ENCODE measurements at regions not wholly inside any gene's neighbourhood (a gene's known extent, or its start where the extent isn't known, plus 50 kb on each side); places are given as distances from the start of the nearest gene placed in this dataset.

DNA sequence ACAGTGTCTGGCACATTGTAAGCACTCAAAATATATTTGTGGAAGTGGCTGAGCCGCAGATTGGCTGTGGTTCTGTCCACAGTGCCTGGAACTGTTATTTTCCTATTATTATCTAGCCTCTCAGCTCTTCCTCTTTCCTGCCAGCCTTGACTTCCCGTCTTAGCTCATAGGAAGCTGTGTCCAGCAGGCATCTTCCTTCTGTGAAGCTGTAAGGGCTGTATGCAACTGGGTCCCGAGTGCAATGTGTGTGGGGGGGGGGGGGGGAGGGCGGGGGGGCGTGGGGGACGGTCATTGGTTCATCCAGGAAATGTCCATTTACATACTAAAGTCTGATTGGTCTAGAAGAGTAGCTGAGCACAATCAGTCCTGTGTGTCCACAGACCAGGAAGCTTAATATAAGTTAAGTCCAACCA, 210.7 kb downstream of the PDGFRA start:
- Histone ChIP-seq H3K14ac (ENCODE audit: insufficient read length) (no peak overlapping the region), H2BK120ac (replicated peaks; ENCODE audit: low read depth, low read length) (no peak overlapping the region), H2AK5ac (ENCODE audit: low read depth, low read length) (no peak overlapping the region), H3K23ac (ENCODE audit: insufficient read length) (no peak overlapping the region), H3K4me1 (replicated peaks in 1 of 4; ENCODE audit: control insufficient read depth in 3 of 4, insufficient read depth in 4 of 4, low read length in 3 of 4) (no peaks in the 10 kb centered on the region), H2BK15ac (ENCODE audit: low read length) (no peak overlapping the region), H3K23me2 (ENCODE audit: low read depth, low read length) (no peaks in the 10 kb centered on the region; the same call in 1 of the 2 replicates), H3K79me1 (ENCODE audit: low read depth, low read length) (no peaks in the 10 kb centered on the region), H3K56ac (replicated peaks; ENCODE audit: insufficient read length, low read depth, low read length) (no peak overlapping the region), H3K4me2 (ENCODE audit: insufficient read depth in 1 of 2, low read depth in 2 of 2, low read length in 2 of 2) (no peak overlapping the region), H4K20me1 (replicated peaks in 1 of 2; ENCODE audit: control insufficient read depth in 1 of 2, insufficient read depth in 2 of 2, low read length in 2 of 2) (no peaks in the 10 kb centered on the region), H3K4ac (replicated peaks; ENCODE audit: insufficient read length, low read depth, low read length) (no peak overlapping the region), H3K18ac (ENCODE audit: extremely low read depth, low read length) (no peak overlapping the region), H3K9me3 (ENCODE audit: insufficient read depth in 2 of 2, low read depth in 1 of 2, low read length in 1 of 2) (no peaks in the 10 kb centered on the region), H3K27ac (ENCODE audit: low read depth, low read length) (no peak overlapping the region), H4K5ac (ENCODE audit: insufficient read length, low read depth, low read length) (no peak overlapping the region), H3K36me3 (ENCODE audit: control insufficient read depth in 2 of 4, insufficient read depth in 4 of 4, low read length in 3 of 4) (no peaks in the 10 kb centered on the region), H2BK5ac (ENCODE audit: low read depth, low read length) (no peak overlapping the region), H3K9ac (replicated peaks in 1 of 4; ENCODE audit: extremely low read depth in 1 of 4, low read depth in 3 of 4, low read length in 3 of 4) (no peak overlapping the region), H3K27me3 (replicated peaks in 1 of 4; ENCODE audit: control insufficient read depth in 3 of 4, extremely low read depth in 1 of 4, insufficient read depth in 3 of 4, low read length in 3 of 4) (peaks cover 0 to 1% (median 0%) of the 10 kb centered on the region in 4 experiments; a peak in 1 of 7 replicates), H2AFZ (ENCODE audit: low read length) (0 out of 2 replicates have a peak overlapping the region, but pooled peaks have one; percentile 79), H2BK20ac (ENCODE audit: low read length) (no peak overlapping the region), H2BK12ac (ENCODE audit: low read depth, low read length) (no peak overlapping the region), H3K4me3 (ENCODE audit: extremely low read depth in 1 of 4, insufficient read depth in 2 of 4, low read depth in 3 of 4, low read length in 4 of 4) (no peak overlapping the region), H4K8ac (ENCODE audit: extremely low read depth, insufficient read depth, low read length) (no peak overlapping the region), H3K79me2 (ENCODE audit: control insufficient read depth in 1 of 2, insufficient read depth in 2 of 2, low read length in 2 of 2) (no peaks in the 10 kb centered on the region), H4K91ac (replicated peaks; ENCODE audit: insufficient read length, low read length) (no peak overlapping the region)
- no peak for DNase-seq (ENCODE audit: low read depth in 1 of 2, low spot score in 2 of 2)
- POLR2A ChIA-PET (ENCODE audit: partially characterized antibody): no interaction called here
- no peak for FAIRE-seq
- CTCF ChIA-PET (ENCODE audit: partially characterized antibody): interaction anchor here (0.7 to 4.5 kb wide), 22 partner anchors 8 to 462 kb away, joined by 3 to 29 read pairs (median 4); no protein-coding TSS in a partner anchor
- WGBS, 2 experiments (ENCODE audit: extremely low coverage in 1 of 2, insufficient coverage in 1 of 2, insufficient read length in 1 of 2, insufficient replicate concordance in 2 of 2, low coverage in 1 of 2, low lambda C conversion rate in 2 of 2, missing lambda C conversion rate in 1 of 2): 72% methylated on average over 4 of the region's 6 CpGs; no CpG with 5 or more reads in 1 of the 2 experiments
- TF ChIP-seq JUND (IDR thresholded peaks at IDR 0.05; ENCODE audit: low read length) (no peak), HDAC6 (IDR thresholded peaks at IDR 0.05; ENCODE audit: low read depth, low read length) (no peak)
